ENCODE measurements at regions not wholly inside any gene's neighbourhood (a gene's known extent, or its start where the extent isn't known, plus 50 kb on each side); places are given as distances from the start of the nearest gene placed in this dataset.

- ATAC-seq (ENCODE audit: poor library complexity) (no peak), DNase-seq (no peak)
- Mint-ChIP-seq H3K27ac (no peak overlapping the region), H3K4me1 (ENCODE audit: low read depth) (no peaks in the 10 kb centered on the region), H3K9me3 (no peaks in the 10 kb centered on the region), H3K36me3 (ENCODE audit: low read depth) (no peaks in the 10 kb centered on the region), H3K4me3 (no peak overlapping the region), H3K27me3 (no peaks in the 10 kb centered on the region)
- Histone ChIP-seq H3K4me3 (ENCODE audit: low read length) (no peak overlapping the region), H3K4me1 (ENCODE audit: insufficient read depth, low read length) (no peaks in the 10 kb centered on the region), H3K36me3 (ENCODE audit: insufficient read depth, low read length) (no peaks in the 10 kb centered on the region), H3K9me3 (ENCODE audit: control insufficient read depth in 1 of 2, insufficient read depth in 1 of 2, low read length in 2 of 2) (no peaks in the 10 kb centered on the region), H3K27ac (ENCODE audit: low read depth in 1 of 2, low read length in 2 of 2) (no peak overlapping the region), H3K27me3 (ENCODE audit: control insufficient read depth in 1 of 2, insufficient read depth in 2 of 2, low read length in 2 of 2) (no peaks in the 10 kb centered on the region)
- intact Hi-C loops (cut with DNase I, micrococcal nuclease): no loop called here
- no peak for TF ChIP-seq CTCF (IDR thresholded peaks at IDR 0.05)
- ChIA-PET POLR2A (no interaction called here), CTCF (no interaction called here)
Observed at GRCh38 chr6:95786802-95787201, 209.5 kb downstream of the MANEA start.

- H3K27ac ChIP-seq (ENCODE audit: low read depth in 1 of 2, low read length in 2 of 2): no peak overlapping the region
- CTCF ChIA-PET: no interaction called here
- no peaks in the 10 kb centered on the region for H3K27me3 ChIP-seq (ENCODE audit: control insufficient read depth in 1 of 2, insufficient read depth in 2 of 2, low read length in 2 of 2)
- H3K4me3 ChIP-seq (ENCODE audit: low read length): no peak overlapping the region
- Mint-ChIP-seq H3K27me3 (no peaks in the 10 kb centered on the region), H3K27ac (no peak overlapping the region), H3K36me3 (ENCODE audit: low read depth) (no peaks in the 10 kb centered on the region), H3K4me1 (ENCODE audit: low read depth) (no peaks in the 10 kb centered on the region), H3K4me3 (no peak overlapping the region), H3K9me3 (peaks cover 3% of the 10 kb centered on the region)
- H3K36me3 ChIP-seq (ENCODE audit: insufficient read depth, low read length): no peaks in the 10 kb centered on the region
- POLR2A ChIA-PET: no interaction called here
- intact Hi-C loops (cut with DNase I, micrococcal nuclease): no loop called here
- no peak for TF ChIP-seq CTCF (IDR thresholded peaks at IDR 0.05)
- H3K4me1 ChIP-seq (ENCODE audit: insufficient read depth, low read length): no peaks in the 10 kb centered on the region
- no peak for DNase-seq
- no peak for ATAC-seq (ENCODE audit: poor library complexity)
- no peaks in the 10 kb centered on the region for H3K9me3 ChIP-seq (ENCODE audit: control insufficient read depth in 1 of 2, insufficient read depth in 1 of 2, low read length in 2 of 2)
Observed at GRCh38 chr6:95790787-95791186, 213.5 kb downstream of the MANEA start.

GRCh38 chr6:95794749-95795148, 217.4 kb downstream of the MANEA start:
- no peak overlapping the region for H3K27ac Mint-ChIP-seq
- peaks cover 3% of the 10 kb centered on the region for H3K9me3 Mint-ChIP-seq
- H3K4me3 Mint-ChIP-seq: no peak overlapping the region
- no peaks in the 10 kb centered on the region for H3K9me3 ChIP-seq (ENCODE audit: control insufficient read depth in 1 of 2, insufficient read depth in 1 of 2, low read length in 2 of 2)
- intact Hi-C loops (cut with DNase I, micrococcal nuclease): no loop called here
- H3K36me3 Mint-ChIP-seq (ENCODE audit: low read depth): no peaks in the 10 kb centered on the region
- ChIA-PET POLR2A (no interaction called here), CTCF (no interaction called here)
- H3K27me3 ChIP-seq (ENCODE audit: control insufficient read depth in 1 of 2, insufficient read depth in 2 of 2, low read length in 2 of 2): no peaks in the 10 kb centered on the region
- TF ChIP-seq CTCF (IDR thresholded peaks at IDR 0.05): no peak
- no peaks in the 10 kb centered on the region for H3K27me3 Mint-ChIP-seq
- H3K27ac ChIP-seq (ENCODE audit: low read depth in 1 of 2, low read length in 2 of 2): no peak overlapping the region
- DNase-seq: no peak
- H3K4me3 ChIP-seq (ENCODE audit: low read length): no peak overlapping the region
- no peaks in the 10 kb centered on the region for H3K4me1 ChIP-seq (ENCODE audit: insufficient read depth, low read length)
- ATAC-seq (ENCODE audit: poor library complexity): no peak
- no peaks in the 10 kb centered on the region for H3K4me1 Mint-ChIP-seq (ENCODE audit: low read depth)
- H3K36me3 ChIP-seq (ENCODE audit: insufficient read depth, low read length): no peaks in the 10 kb centered on the region
